ENCODE measurements at regions not wholly inside any gene's neighbourhood (a gene's known extent, or its start where the extent isn't known, plus 50 kb on each side); places are given as distances from the start of the nearest gene placed in this dataset.

GRCh38 chr4:45636175-45636574, 487.7 kb downstream of the GABRG1 start:
- DNase-seq = no peak

GRCh38 chr4:45629717-45630116, 494.1 kb downstream of the GABRG1 start:
- no peak for DNase-seq

GRCh38 chr4:45621971-45622370, 501.9 kb downstream of the GABRG1 start:
- no peak for DNase-seq

GRCh38 chr4:45620808-45621207, 503.0 kb downstream of the GABRG1 start:
- DNase-seq = no peak

GRCh38 chr4:45596379-45597101, 527.3 kb downstream of the GABRG1 start:
- no peak for DNase-seq

GRCh38 chr4:45580334-45580733, 543.5 kb downstream of the GABRG1 start:
- DNase-seq = no peak

- no peak for DNase-seq
Measured at GRCh38 chr4:45578874-45579273, 545.0 kb downstream of the GABRG1 start.

- no peak for DNase-seq
Measured at GRCh38 chr4:45576275-45576674, 547.6 kb downstream of the GABRG1 start.

- DNase-seq = no peak
Measured at GRCh38 chr4:45569619-45570018, 554.2 kb downstream of the GABRG1 start.

- no peak for DNase-seq
Measured at GRCh38 chr4:45568694-45569093, 555.2 kb downstream of the GABRG1 start.

GRCh38 chr4:45566896-45567603, 556.8 kb downstream of the GABRG1 start:
- no peak for DNase-seq

GRCh38 chr4:45554423-45554822, 569.4 kb downstream of the GABRG1 start:
- DNase-seq = no peak

- DNase-seq = no peak
Measured at GRCh38 chr4:45550766-45551366, 573.0 kb downstream of the GABRG1 start.

GRCh38 chr4:45539142-45539814, 584.6 kb downstream of the GABRG1 start:
- no peak for DNase-seq

- no peak for DNase-seq
Measured at GRCh38 chr4:45530498-45530897, 593.4 kb downstream of the GABRG1 start.

- DNase-seq = no peak
Measured at GRCh38 chr4:45527160-45527559, 596.7 kb downstream of the GABRG1 start.

GRCh38 chr4:45518832-45519231, 605.0 kb downstream of the GABRG1 start:
- DNase-seq = no peak

- no peak for DNase-seq
Measured at GRCh38 chr4:45502471-45502870, 621.4 kb downstream of the GABRG1 start.

- no peak for DNase-seq
Measured at GRCh38 chr4:45484740-45485139, 639.1 kb downstream of the GABRG1 start.

GRCh38 chr4:45482346-45482745, 641.5 kb downstream of the GABRG1 start:
- no peak for DNase-seq

- DNase-seq = no peak
Measured at GRCh38 chr4:45477311-45477733, 646.5 kb downstream of the GABRG1 start.

GRCh38 chr4:45475548-45475947, 648.3 kb downstream of the GABRG1 start:
- DNase-seq = no peak

GRCh38 chr4:45472490-45472889, 651.4 kb downstream of the GABRG1 start:
- no peak for DNase-seq

GRCh38 chr4:45471335-45471734, 652.5 kb downstream of the GABRG1 start:
- no peak for DNase-seq
